H1 (cell line): ENCODE measurements at regions not wholly inside any gene's neighbourhood (a gene's known extent, or its start where the extent isn't known, plus 50 kb on each side); places are given as distances from the start of the nearest gene placed in this dataset.

ENCODE experiments used
- ATF2 ChIP-seq: IDR thresholded peaks from 2 replicates; pipeline ENCODE4 v1.6.1; 2012; ENCODE audit warnings: low read length, inconsistent platforms
- CBX8 ChIP-seq: fragments of 300-800, 300-1000 bp; sonication (generic); IDR thresholded peaks from 2 replicates; pipeline ENCODE4 v1.7.1; 2016; ENCODE audit warnings: low read depth, low read length, borderline replicate concordance
- CHD2 ChIP-seq: IDR thresholded peaks from 2 replicates; pipeline ENCODE4 v1.6.1; 2012; ENCODE audit warnings: low read length, improper control_type of control experiment
- CTCF ChIP-seq, 3 experiments: IDR thresholded peaks; 1 replicate in 2 of 3; 2 replicates in 1 of 3; pipeline versions ENCODE4 v1.5.1 to v1.6.1; 2011; ENCODE audit warnings: low read length in 3 of 3, mild to moderate bottlenecking in 3 of 3, inconsistent platforms in 2 of 3, low read depth in 1 of 3, moderate library complexity in 1 of 3; ENCODE audit not compliant: insufficient read depth in 1 of 3; ENCODE audit errors: control extremely low read depth in 1 of 3
- EZH2 ChIP-seq: fragments of 200-600 bp; sonication (generic); IDR thresholded peaks from 2 replicates; pipeline ENCODE4 v1.7.1; 2012; ENCODE audit warnings: low read depth, mild to moderate bottlenecking, moderate library complexity, low read length, inconsistent platforms; ENCODE audit not compliant: severe bottlenecking
- POLR2A ChIP-seq, 2 experiments: IDR thresholded peaks; 1 replicate in 1 of 2; 2 replicates in 1 of 2; pipeline ENCODE4 v1.6.1; 2011; ENCODE audit warnings: low read depth in 2 of 2, low read length in 2 of 2, mild to moderate bottlenecking in 2 of 2; ENCODE audit errors: control extremely low read depth in 1 of 2
- RAD21 ChIP-seq, 2 experiments: IDR thresholded peaks in 1 of 2; conservative IDR thresholded peaks in 1 of 2; 2 replicates each; pipeline ENCODE4 v1.6.1; 2011; ENCODE audit warnings: low read depth in 2 of 2, low read length in 2 of 2, improper control_type of control experiment in 1 of 2, inconsistent platforms in 1 of 2, mild to moderate bottlenecking in 1 of 2, moderate library complexity in 1 of 2
- RNF2 ChIP-seq: fragments of 200-900, 300-1000 bp; sonication (generic); IDR thresholded peaks from 2 replicates; pipeline ENCODE4 v1.7.1; 2016; ENCODE audit warnings: borderline replicate concordance, low read depth, mild to moderate bottlenecking, antibody characterized with exemption, low read length; ENCODE audit not compliant: poor library complexity, severe bottlenecking; ENCODE audit errors: missing control alignments
- TEAD4 ChIP-seq: IDR thresholded peaks from 2 replicates; pipeline ENCODE4 v1.6.1; 2012; ENCODE audit warnings: low read depth, low read length, inconsistent platforms, mixed read lengths
- ZNF274 ChIP-seq: IDR thresholded peaks from 2 replicates; pipeline ENCODE4 v1.7.0; 2012; ENCODE audit warnings: low read length, borderline replicate concordance; ENCODE audit errors: extremely low read depth
- TF ChIP-seq, protein P1 (sequence below): IDR thresholded peaks from 2 replicates; pipeline ENCODE4 v1.6.1; 2011; ENCODE audit warnings: low read length, improper control_type of control experiment

DNA sequence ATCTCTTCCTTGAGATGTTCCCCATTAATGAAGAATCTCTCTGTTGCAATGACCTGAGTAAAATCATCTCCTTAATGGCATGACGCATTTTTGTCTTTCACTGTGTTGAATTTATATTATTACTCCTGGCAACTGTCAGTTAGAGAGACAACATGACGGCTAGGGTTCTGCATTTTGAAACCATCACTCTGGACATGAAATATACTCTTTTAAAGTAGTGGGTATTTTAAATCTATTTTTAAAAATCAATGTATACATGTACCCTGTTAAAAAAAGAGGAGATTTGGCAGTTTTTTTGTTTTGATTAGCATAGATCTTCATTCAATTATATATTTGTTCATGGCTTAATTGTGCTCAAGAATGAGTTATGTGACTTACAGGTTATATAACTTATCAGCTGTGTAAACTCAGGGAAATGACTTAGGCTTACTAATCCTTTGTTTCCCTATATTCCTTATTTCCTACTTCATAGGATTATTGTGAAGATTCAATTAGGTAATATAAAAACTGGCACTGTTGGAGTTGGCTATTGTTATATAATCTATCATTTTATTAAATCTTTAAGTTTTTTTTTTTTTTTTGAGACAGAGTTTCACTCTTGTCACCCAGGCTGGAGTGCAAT lies 632.0 kb upstream of the SPRY2 start:
- TF ChIP-seq CBX8 (no peak), POLR2A (IDR thresholded peaks at IDR 0.05; ENCODE audit: control extremely low read depth in 1 of 2, low read depth in 2 of 2, low read length in 2 of 2) (no peak), CHD2 (no peak), CTCF (IDR thresholded peaks at IDR 0.05; ENCODE audit: control extremely low read depth in 1 of 3, insufficient read depth in 1 of 3, low read depth in 1 of 3, low read length in 3 of 3) (no peak), EZH2 (no peak), RAD21 (IDR thresholded peaks at IDR 0.05 in 1 of 2, conservative IDR thresholded peaks at IDR 0.05 in 1 of 2; ENCODE audit: low read depth in 2 of 2, low read length in 2 of 2) (no peak), RNF2 (no peak), ATF2 (no peak), ZNF274 (no peak), TEAD4 (no peak)
- TF ChIP-seq, protein P1, sequence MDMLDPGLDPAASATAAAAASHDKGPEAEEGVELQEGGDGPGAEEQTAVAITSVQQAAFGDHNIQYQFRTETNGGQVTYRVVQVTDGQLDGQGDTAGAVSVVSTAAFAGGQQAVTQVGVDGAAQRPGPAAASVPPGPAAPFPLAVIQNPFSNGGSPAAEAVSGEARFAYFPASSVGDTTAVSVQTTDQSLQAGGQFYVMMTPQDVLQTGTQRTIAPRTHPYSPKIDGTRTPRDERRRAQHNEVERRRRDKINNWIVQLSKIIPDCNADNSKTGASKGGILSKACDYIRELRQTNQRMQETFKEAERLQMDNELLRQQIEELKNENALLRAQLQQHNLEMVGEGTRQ, result no peak
